PFSK-1 (cell line): ENCODE measurements at regions not wholly inside any gene's neighbourhood (a gene's known extent, or its start where the extent isn't known, plus 50 kb on each side); places are given as distances from the start of the nearest gene placed in this dataset.

Experiments
- FOXP2 ChIP-seq: optimal IDR thresholded peaks from 2 replicates; pipeline ENCODE3; 2011; ENCODE audit warnings: borderline replicate concordance, control low read depth, inconsistent platforms; ENCODE audit not compliant: insufficient read depth; ENCODE audit errors: extremely low read length, extremely low read depth
- SIN3A ChIP-seq: IDR thresholded peaks from 2 replicates; pipeline ENCODE4 v1.6.1; 2012; ENCODE audit warnings: mild to moderate bottlenecking, low read length, moderate library complexity, borderline replicate concordance; ENCODE audit not compliant: insufficient read depth
- TAF1 ChIP-seq: IDR thresholded peaks from 2 replicates; pipeline ENCODE4 v1.6.1; 2012; ENCODE audit warnings: low read length, control low read depth, borderline replicate concordance; ENCODE audit not compliant: insufficient read depth
- TF ChIP-seq, protein P1 (sequence below), 2 experiments: IDR thresholded peaks; 2 replicates each; pipeline versions ENCODE4 v1.6.1 to v1.8.0; 2011 to 2012; ENCODE audit warnings: low read depth in 2 of 2, low read length in 2 of 2, control low read depth in 1 of 2, inconsistent platforms in 1 of 2, mild to moderate bottlenecking in 1 of 2, moderate library complexity in 1 of 2; ENCODE audit not compliant: insufficient read depth in 1 of 2

DNA sequence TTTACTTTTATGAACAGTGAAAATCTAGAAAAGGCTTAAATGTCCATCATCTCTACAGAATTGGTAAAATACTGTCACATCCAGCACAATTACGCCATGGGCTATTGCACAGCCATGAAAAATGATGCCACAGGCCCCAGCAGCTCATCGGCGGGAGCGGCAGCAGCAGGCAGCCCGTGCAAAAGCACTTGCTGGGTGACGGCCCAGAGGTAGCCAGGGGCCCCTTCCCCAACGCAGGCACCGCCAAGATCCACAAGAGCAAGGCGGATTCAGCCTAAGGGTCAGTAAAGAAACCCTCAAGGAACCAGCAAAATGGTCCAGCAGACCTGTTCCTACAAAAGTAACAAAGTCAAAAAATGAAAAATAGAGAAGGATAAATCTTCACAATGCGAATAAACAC, 272.7 kb downstream of the AGTPBP1 start:
- TF ChIP-seq TAF1 (no peak), FOXP2 (no peak), SIN3A (no peak)
- TF ChIP-seq, protein P1, sequence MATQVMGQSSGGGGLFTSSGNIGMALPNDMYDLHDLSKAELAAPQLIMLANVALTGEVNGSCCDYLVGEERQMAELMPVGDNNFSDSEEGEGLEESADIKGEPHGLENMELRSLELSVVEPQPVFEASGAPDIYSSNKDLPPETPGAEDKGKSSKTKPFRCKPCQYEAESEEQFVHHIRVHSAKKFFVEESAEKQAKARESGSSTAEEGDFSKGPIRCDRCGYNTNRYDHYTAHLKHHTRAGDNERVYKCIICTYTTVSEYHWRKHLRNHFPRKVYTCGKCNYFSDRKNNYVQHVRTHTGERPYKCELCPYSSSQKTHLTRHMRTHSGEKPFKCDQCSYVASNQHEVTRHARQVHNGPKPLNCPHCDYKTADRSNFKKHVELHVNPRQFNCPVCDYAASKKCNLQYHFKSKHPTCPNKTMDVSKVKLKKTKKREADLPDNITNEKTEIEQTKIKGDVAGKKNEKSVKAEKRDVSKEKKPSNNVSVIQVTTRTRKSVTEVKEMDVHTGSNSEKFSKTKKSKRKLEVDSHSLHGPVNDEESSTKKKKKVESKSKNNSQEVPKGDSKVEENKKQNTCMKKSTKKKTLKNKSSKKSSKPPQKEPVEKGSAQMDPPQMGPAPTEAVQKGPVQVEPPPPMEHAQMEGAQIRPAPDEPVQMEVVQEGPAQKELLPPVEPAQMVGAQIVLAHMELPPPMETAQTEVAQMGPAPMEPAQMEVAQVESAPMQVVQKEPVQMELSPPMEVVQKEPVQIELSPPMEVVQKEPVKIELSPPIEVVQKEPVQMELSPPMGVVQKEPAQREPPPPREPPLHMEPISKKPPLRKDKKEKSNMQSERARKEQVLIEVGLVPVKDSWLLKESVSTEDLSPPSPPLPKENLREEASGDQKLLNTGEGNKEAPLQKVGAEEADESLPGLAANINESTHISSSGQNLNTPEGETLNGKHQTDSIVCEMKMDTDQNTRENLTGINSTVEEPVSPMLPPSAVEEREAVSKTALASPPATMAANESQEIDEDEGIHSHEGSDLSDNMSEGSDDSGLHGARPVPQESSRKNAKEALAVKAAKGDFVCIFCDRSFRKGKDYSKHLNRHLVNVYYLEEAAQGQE (IDR thresholded peaks at IDR 0.05; ENCODE audit: insufficient read depth in 1 of 2, low read depth in 2 of 2, low read length in 2 of 2) = no peak
